Kidney (tissue), 13 donors: ENCODE measurements at regions not wholly inside any gene's neighbourhood (a gene's known extent, or its start where the extent isn't known, plus 50 kb on each side); places are given as distances from the start of the nearest gene placed in this dataset.

Experiments
- DNase-seq, 5 donors: peaks; one replicate each; pipeline ENCODE4 v3.0.0-alpha.2; 2013 to 2020
- FAIRE-seq: peaks from 2 replicates; lab custom pipeline; 2012; peaks lifted over from hg19 to GRCh38; lab: Jason Lieb, UNC
- H3K27ac ChIP-seq, 2 donors: one replicate each; pipeline ENCODE4 v1.7.0; 2013; ENCODE audit warnings: low read depth in 2 of 2, low read length in 2 of 2, inconsistent platforms in 1 of 2
- H3K27me3 ChIP-seq: one replicate; pipeline ENCODE4 v1.7.1; 2013; ENCODE audit warnings: low read length, inconsistent platforms; ENCODE audit not compliant: control insufficient read depth, insufficient read depth
- H3K36me3 ChIP-seq, 3 donors: one replicate each; pipeline versions ENCODE4 v1.7.0 to v1.7.1; 2013; ENCODE audit warnings: low read length in 3 of 3, control low read depth in 1 of 3, inconsistent platforms in 1 of 3; ENCODE audit not compliant: insufficient read depth in 3 of 3, control insufficient read depth in 2 of 3
- H3K4me1 ChIP-seq, 3 donors: one replicate each; pipeline versions ENCODE4 v1.7.0 to v1.7.1; 2013; ENCODE audit warnings: low read length in 3 of 3, inconsistent platforms in 1 of 3, low read depth in 1 of 3; ENCODE audit not compliant: control insufficient read depth in 2 of 3, insufficient read depth in 2 of 3
- H3K4me3 ChIP-seq, 3 donors: one replicate each; pipeline versions ENCODE4 v1.7.0 to v1.8.1; 2013; ENCODE audit warnings: low read length in 3 of 3, control low read depth in 1 of 3, inconsistent platforms in 1 of 3
- H3K9ac ChIP-seq, 3 donors: one replicate each; pipeline versions ENCODE4 v1.7.0 to v1.7.1; 2013; ENCODE audit warnings: low read length in 3 of 3, control low read depth in 1 of 3, inconsistent platforms in 1 of 3
- H3K9me3 ChIP-seq, 3 donors: one replicate each; pipeline versions ENCODE4 v1.7.0 to v1.7.1; 2013; ENCODE audit warnings: low read length in 3 of 3, control low read depth in 1 of 3, inconsistent platforms in 1 of 3; ENCODE audit not compliant: control insufficient read depth in 2 of 3, insufficient read depth in 1 of 3
- CTCF ChIP-seq: IDR thresholded peaks from 3 replicates; pipeline ENCODE4 v1.5.1; 2012; ENCODE audit warnings: mild to moderate bottlenecking, moderate library complexity, borderline replicate concordance; ENCODE audit not compliant: insufficient read depth; ENCODE audit errors: extremely low read depth
- intact Hi-C: fragments of 100-400 bp; cut with DNase I; formaldehyde crosslinking; loops from one replicate; pipeline ENCODE4 v1.11.1; 2022
- donor health status: control.
- donor health status: control.
- donor health status: control.
- donor health status: control.
- donor health status: control.
- donor health status: DM: yes; HTN: yes; CAD: no.
- donor health status: Normal renal cell carcinoma (clear cell type).

- no peaks in the 10 kb centered on the region for H3K27me3 ChIP-seq
- H3K27ac ChIP-seq = no peak overlapping the region
- DNase-seq (no peak), FAIRE-seq (no peak)
- intact Hi-C loops = no loop called here
- H3K4me1 ChIP-seq = no peaks in the 10 kb centered on the region
- no peaks in the 10 kb centered on the region for H3K36me3 ChIP-seq
- no peak for TF ChIP-seq CTCF
- H3K4me3 ChIP-seq = no peak overlapping the region
- H3K9me3 ChIP-seq = peaks cover 0 to 2% (median 0%) of the 10 kb centered on the region in 3 donors
- no peak overlapping the region for H3K9ac ChIP-seq
Observed at GRCh38 chr1:108066808-108067207, 101.8 kb upstream of the VAV3 start.

DNA sequence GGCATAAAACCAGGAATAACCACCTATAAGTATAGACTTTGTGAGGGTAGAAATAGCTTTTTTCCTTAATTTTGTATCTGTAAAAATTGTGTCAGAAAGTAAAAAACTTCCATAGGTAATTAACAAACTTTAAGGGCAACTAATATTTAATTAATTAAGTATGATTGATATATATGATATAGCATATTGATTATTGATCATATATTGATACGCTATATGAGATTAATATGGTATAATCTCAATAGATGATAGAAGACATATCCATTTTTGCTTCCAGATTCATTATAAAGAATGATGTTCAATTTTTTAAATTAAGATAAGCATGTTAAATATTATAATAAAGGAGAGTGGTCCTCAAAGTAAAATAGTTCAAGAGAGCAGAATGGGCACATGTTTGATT, 99.3 kb upstream of the VAV3 start:
- FAIRE-seq (no peak), DNase-seq (no peak)
- no peak for TF ChIP-seq CTCF
- intact Hi-C loops = no loop called here
- Histone ChIP-seq H3K27me3 (no peaks in the 10 kb centered on the region), H3K4me3 (no peak overlapping the region), H3K4me1 (no peaks in the 10 kb centered on the region), H3K9ac (no peak overlapping the region), H3K36me3 (no peaks in the 10 kb centered on the region), H3K9me3 (peaks cover 0 to 4% (median 0%) of the 10 kb centered on the region in 3 donors), H3K27ac (no peak overlapping the region)

DNA sequence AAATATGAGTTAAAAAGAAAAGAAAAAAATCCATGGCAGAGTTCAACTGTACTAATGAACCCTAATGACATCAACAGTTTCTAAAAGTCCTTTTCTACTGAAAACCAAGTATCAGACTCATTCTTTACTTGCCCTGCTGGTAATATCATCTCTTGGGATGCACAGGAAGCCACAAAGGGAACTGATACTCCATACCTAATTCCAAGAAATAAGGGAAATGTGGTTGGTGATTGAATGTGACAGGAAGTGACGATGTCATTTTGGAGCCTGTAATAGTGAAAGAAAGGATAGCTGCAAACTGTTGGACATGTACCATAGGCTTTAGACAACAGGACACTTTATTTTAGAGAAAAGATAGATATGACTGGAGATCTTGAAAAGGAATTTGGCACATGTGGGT, 98.7 kb upstream of the VAV3 start:
- Histone ChIP-seq H3K27me3 (no peaks in the 10 kb centered on the region), H3K27ac (no peak overlapping the region), H3K36me3 (no peaks in the 10 kb centered on the region), H3K4me1 (no peaks in the 10 kb centered on the region), H3K9me3 (peaks cover 0 to 4% (median 0%) of the 10 kb centered on the region in 3 donors), H3K4me3 (no peak overlapping the region), H3K9ac (no peak overlapping the region)
- intact Hi-C loops = no loop called here
- no peak for TF ChIP-seq CTCF
- FAIRE-seq = no peak
- no peak for DNase-seq

- intact Hi-C loops = no loop called here
- Histone ChIP-seq H3K4me1 (no peaks in the 10 kb centered on the region), H3K9ac (no peak overlapping the region), H3K27ac (no peak overlapping the region), H3K27me3 (no peaks in the 10 kb centered on the region), H3K4me3 (no peak overlapping the region), H3K36me3 (no peaks in the 10 kb centered on the region), H3K9me3 (peaks cover 0 to 4% (median 0%) of the 10 kb centered on the region in 3 donors)
- DNase-seq (no peak), FAIRE-seq (no peak)
- no peak for TF ChIP-seq CTCF
Observed at GRCh38 chr1:108059945-108060344, 95.0 kb upstream of the VAV3 start.
